ENCODE measurements at regions not wholly inside any gene's neighbourhood (a gene's known extent, or its start where the extent isn't known, plus 50 kb on each side); places are given as distances from the start of the nearest gene placed in this dataset.

DNA sequence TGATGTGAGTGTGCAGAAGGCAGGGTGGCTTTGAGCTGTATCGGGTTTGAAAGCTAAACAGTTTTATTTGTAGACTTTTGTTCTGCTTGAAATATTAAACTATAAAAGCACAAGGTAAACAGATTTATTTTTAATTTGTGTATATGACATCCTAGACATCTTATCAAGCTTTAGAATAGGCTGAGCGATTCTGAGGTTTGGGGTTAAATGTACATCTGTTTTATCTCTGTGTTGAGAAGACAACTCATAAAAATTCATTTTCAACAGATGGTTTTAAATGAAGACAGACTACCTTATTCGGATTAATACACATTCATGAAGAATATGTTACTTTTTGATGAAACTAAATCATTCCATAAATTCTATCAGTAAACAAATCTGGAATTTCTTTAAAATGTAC, 368.8 kb downstream of the RPRM start:
- H3K4me2 ChIP-seq (ENCODE audit: low read depth, low read length, poor library complexity, severe bottlenecking) = no peak overlapping the region
- no peaks in the 10 kb centered on the region for H4K20me1 ChIP-seq (ENCODE audit: low read depth, low read length)
- TF ChIP-seq, protein P1, sequence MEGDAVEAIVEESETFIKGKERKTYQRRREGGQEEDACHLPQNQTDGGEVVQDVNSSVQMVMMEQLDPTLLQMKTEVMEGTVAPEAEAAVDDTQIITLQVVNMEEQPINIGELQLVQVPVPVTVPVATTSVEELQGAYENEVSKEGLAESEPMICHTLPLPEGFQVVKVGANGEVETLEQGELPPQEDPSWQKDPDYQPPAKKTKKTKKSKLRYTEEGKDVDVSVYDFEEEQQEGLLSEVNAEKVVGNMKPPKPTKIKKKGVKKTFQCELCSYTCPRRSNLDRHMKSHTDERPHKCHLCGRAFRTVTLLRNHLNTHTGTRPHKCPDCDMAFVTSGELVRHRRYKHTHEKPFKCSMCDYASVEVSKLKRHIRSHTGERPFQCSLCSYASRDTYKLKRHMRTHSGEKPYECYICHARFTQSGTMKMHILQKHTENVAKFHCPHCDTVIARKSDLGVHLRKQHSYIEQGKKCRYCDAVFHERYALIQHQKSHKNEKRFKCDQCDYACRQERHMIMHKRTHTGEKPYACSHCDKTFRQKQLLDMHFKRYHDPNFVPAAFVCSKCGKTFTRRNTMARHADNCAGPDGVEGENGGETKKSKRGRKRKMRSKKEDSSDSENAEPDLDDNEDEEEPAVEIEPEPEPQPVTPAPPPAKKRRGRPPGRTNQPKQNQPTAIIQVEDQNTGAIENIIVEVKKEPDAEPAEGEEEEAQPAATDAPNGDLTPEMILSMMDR (IDR thresholded peaks at IDR 0.05; ENCODE audit: insufficient read depth, low read length, poor library complexity, severe bottlenecking) = no peak
- no peak for TF ChIP-seq EZH2phosphoT487 (conservative IDR thresholded peaks at IDR 0.05; ENCODE audit: low read length)
- H3K4me3 ChIP-seq (ENCODE audit: insufficient read depth, low read length, poor library complexity, severe bottlenecking) = no peak overlapping the region
- H3K79me2 ChIP-seq (ENCODE audit: insufficient read depth, low read length) = no peaks in the 10 kb centered on the region
- no peaks in the 10 kb centered on the region for H3K36me3 ChIP-seq (ENCODE audit: low read length)
- H2AFZ ChIP-seq (ENCODE audit: low read depth, low read length, severe bottlenecking) = no peak overlapping the region
- H3K27me3 ChIP-seq (ENCODE audit: low read length) = no peaks in the 10 kb centered on the region
- no peaks in the 10 kb centered on the region for H3F3A ChIP-seq (ENCODE audit: insufficient read depth)
- H3K9me2 ChIP-seq (replicated peaks; ENCODE audit: insufficient read depth, low read length) = no peaks in the 10 kb centered on the region
- H3K9me3 ChIP-seq (ENCODE audit: insufficient read depth, low read length) = no peaks in the 10 kb centered on the region
- H3K9ac ChIP-seq (ENCODE audit: low read length) = no peak overlapping the region
- H3K27ac ChIP-seq (ENCODE audit: low read depth, low read length) = no peak overlapping the region

DNA sequence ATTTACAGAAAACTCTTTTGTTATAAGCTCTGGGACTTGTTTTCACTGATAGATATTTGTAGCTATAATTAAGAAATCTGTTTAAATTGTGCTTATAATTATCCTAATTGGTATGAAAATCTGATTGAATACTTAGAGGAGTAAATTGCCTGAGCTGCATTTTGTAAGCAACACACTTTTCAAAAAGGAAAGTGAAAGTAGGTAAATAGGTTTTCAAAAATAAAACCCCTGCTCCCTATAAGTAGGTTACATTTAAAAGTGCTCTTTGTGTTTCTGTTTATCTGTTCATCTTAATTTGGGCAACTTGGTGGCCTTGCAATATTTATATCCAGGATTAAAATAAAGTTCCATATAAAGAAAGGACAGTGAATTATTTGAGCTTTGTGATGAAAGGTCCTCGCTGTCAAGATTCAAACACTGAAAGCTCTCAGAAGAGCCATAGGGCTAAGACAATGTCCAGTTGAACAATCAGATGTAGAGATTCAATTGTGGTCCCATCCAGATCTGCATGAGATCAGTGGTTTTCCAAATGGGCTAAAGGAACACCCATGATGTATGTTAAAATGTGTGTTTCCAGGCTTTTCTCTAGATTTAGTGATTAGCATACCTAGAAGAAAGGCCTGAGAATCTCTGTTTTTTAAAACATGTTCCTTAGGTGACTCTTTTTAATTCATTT, 371.6 kb downstream of the RPRM start:
- TF ChIP-seq, protein P1 (IDR thresholded peaks at IDR 0.05; ENCODE audit: insufficient read depth, low read length, poor library complexity, severe bottlenecking) = no peak
- TF ChIP-seq EZH2phosphoT487 (conservative IDR thresholded peaks at IDR 0.05; ENCODE audit: low read length) = no peak
- Histone ChIP-seq H2AFZ (ENCODE audit: low read depth, low read length, severe bottlenecking) (no peak overlapping the region), H3K4me3 (ENCODE audit: insufficient read depth, low read length, poor library complexity, severe bottlenecking) (no peak overlapping the region), H3K27me3 (ENCODE audit: low read length) (no peaks in the 10 kb centered on the region), H3K9me2 (replicated peaks; ENCODE audit: insufficient read depth, low read length) (no peaks in the 10 kb centered on the region), H3K4me2 (ENCODE audit: low read depth, low read length, poor library complexity, severe bottlenecking) (no peak overlapping the region), H3F3A (ENCODE audit: insufficient read depth) (no peaks in the 10 kb centered on the region), H3K27ac (ENCODE audit: low read depth, low read length) (no peak overlapping the region), H3K9ac (ENCODE audit: low read length) (no peak overlapping the region), H3K36me3 (ENCODE audit: low read length) (no peaks in the 10 kb centered on the region), H3K9me3 (ENCODE audit: insufficient read depth, low read length) (no peaks in the 10 kb centered on the region), H4K20me1 (ENCODE audit: low read depth, low read length) (no peaks in the 10 kb centered on the region), H3K79me2 (ENCODE audit: insufficient read depth, low read length) (no peaks in the 10 kb centered on the region)

DNA sequence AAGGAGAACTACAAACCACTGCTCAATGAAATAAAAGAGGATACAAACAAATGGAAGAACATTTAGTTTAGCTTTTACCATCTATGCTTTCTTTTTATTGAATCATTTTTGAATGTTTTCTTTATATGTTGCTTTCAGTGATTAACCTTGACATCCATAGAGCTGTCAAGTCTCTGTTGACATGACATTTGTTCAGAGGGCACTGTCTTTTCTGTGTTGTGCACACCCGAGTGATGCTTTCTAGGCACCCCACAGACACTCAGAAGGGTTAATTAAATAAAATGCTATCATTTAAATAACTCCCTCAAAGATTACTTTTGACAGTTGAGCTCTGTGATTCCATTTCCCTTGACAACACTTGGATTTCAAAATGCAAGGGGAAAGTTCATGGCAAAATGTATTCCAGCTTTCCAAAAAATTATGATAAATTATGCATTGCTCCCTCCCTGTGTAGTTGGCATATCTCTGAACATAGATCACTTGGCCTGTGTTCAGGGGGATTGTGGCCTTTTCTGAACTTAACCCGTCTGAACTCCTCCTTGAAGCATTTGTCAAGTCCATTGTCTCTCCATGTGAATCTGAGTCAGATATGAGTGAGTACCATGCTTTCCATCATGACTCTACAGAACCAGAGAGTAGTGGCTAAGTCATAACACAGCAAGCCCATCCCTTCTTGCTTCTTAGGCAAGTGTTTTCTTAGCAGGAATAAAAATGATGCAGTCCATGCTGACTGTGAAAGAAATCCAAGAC, 372.6 kb downstream of the RPRM start:
- H3K4me2 ChIP-seq (ENCODE audit: low read depth, low read length, poor library complexity, severe bottlenecking) = no peak overlapping the region
- no peak overlapping the region for H2AFZ ChIP-seq (ENCODE audit: low read depth, low read length, severe bottlenecking)
- no peaks in the 10 kb centered on the region for H4K20me1 ChIP-seq (ENCODE audit: low read depth, low read length)
- TF ChIP-seq, protein P1 (IDR thresholded peaks at IDR 0.05; ENCODE audit: insufficient read depth, low read length, poor library complexity, severe bottlenecking) = no peak
- no peak for TF ChIP-seq EZH2phosphoT487 (conservative IDR thresholded peaks at IDR 0.05; ENCODE audit: low read length)
- no peaks in the 10 kb centered on the region for H3K9me2 ChIP-seq (replicated peaks; ENCODE audit: insufficient read depth, low read length)
- H3K79me2 ChIP-seq (ENCODE audit: insufficient read depth, low read length) = no peaks in the 10 kb centered on the region
- no peak overlapping the region for H3K4me3 ChIP-seq (ENCODE audit: insufficient read depth, low read length, poor library complexity, severe bottlenecking)
- H3K27ac ChIP-seq (ENCODE audit: low read depth, low read length) = no peak overlapping the region
- no peaks in the 10 kb centered on the region for H3K27me3 ChIP-seq (ENCODE audit: low read length)
- H3K9ac ChIP-seq (ENCODE audit: low read length) = no peak overlapping the region
- H3F3A ChIP-seq (ENCODE audit: insufficient read depth) = no peaks in the 10 kb centered on the region
- H3K36me3 ChIP-seq (ENCODE audit: low read length) = no peaks in the 10 kb centered on the region
- no peaks in the 10 kb centered on the region for H3K9me3 ChIP-seq (ENCODE audit: insufficient read depth, low read length)

Measured in SU-DHL-6 (cell line).